ENCODE measurements at regions not wholly inside any gene's neighbourhood (a gene's known extent, or its start where the extent isn't known, plus 50 kb on each side); places are given as distances from the start of the nearest gene placed in this dataset.

DNA sequence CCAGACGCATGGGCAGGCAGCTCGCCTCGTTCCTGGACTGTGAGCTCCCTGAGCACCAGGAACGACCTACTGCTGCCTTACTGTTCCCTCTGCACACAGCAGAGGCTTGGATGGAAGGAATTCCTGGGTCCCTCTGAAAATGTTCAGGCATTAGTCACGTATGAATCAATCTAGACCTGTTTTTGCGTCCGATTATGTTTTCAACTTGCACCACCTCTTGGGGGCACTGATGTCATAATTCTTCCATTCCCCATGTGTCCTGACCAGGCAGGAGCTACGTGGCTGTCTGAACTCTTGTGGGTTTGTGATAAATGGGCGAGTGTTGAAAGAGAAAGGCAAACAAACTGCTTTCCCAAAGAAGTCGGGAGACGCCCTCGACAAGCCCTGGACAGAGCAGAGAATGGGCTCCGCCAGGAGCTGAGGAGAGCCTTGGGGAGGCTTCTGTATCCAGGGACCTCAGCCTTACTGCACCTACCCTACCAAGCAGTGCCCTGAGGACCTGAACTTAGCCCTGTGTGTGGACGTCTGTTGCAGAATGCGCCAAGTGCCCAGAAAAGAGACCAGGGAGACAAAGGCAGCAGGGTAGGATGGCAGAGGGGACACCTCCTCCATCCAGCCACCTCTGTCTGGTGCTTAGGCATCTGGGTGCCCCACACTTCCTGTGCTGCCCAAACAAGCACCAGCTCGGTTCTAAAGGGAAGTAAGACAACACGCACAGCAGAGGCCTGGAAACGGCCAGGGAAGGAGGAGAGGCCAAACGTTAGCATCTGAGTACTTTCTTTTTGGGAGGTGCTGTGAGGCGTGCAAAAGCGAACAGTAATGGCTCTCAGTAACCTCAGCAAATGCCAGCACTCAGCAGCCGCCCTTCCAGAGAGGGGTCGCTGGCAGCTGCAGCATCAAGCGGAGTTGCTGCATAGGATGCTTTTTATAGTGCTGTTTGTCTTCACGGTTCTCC, 124.2 kb downstream of the LY86 start:
- H3K27me3 ChIP-seq (ENCODE audit: insufficient read depth) = no peaks in the 10 kb centered on the region
- H4K20me1 ChIP-seq (ENCODE audit: insufficient read depth) = no peaks in the 10 kb centered on the region
- TF ChIP-seq EP300 (IDR thresholded peaks at IDR 0.05; ENCODE audit: borderline replicate concordance in 1 of 2, low read depth in 1 of 2, low read length in 1 of 2) = no peak
- TF ChIP-seq, protein P1, sequence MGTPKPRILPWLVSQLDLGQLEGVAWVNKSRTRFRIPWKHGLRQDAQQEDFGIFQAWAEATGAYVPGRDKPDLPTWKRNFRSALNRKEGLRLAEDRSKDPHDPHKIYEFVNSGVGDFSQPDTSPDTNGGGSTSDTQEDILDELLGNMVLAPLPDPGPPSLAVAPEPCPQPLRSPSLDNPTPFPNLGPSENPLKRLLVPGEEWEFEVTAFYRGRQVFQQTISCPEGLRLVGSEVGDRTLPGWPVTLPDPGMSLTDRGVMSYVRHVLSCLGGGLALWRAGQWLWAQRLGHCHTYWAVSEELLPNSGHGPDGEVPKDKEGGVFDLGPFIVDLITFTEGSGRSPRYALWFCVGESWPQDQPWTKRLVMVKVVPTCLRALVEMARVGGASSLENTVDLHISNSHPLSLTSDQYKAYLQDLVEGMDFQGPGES (IDR thresholded peaks at IDR 0.05; ENCODE audit: low read depth, low read length) = no peak
- no peak for TF ChIP-seq EZH2phosphoT487 (IDR thresholded peaks at IDR 0.05; ENCODE audit: borderline replicate concordance, low read depth)
- TF ChIP-seq GATA2 (CRISPR knock-in tag; IDR thresholded peaks at IDR 0.05) = no peak
- TF ChIP-seq TCF12 (IDR thresholded peaks at IDR 0.05) = no peak
- no peak for TF ChIP-seq GABPA (IDR thresholded peaks at IDR 0.05; ENCODE audit: low read depth)
- no peak for TF ChIP-seq MXI1 (IDR thresholded peaks at IDR 0.05; ENCODE audit: low read depth, low read length)
- TF ChIP-seq, protein P2, sequence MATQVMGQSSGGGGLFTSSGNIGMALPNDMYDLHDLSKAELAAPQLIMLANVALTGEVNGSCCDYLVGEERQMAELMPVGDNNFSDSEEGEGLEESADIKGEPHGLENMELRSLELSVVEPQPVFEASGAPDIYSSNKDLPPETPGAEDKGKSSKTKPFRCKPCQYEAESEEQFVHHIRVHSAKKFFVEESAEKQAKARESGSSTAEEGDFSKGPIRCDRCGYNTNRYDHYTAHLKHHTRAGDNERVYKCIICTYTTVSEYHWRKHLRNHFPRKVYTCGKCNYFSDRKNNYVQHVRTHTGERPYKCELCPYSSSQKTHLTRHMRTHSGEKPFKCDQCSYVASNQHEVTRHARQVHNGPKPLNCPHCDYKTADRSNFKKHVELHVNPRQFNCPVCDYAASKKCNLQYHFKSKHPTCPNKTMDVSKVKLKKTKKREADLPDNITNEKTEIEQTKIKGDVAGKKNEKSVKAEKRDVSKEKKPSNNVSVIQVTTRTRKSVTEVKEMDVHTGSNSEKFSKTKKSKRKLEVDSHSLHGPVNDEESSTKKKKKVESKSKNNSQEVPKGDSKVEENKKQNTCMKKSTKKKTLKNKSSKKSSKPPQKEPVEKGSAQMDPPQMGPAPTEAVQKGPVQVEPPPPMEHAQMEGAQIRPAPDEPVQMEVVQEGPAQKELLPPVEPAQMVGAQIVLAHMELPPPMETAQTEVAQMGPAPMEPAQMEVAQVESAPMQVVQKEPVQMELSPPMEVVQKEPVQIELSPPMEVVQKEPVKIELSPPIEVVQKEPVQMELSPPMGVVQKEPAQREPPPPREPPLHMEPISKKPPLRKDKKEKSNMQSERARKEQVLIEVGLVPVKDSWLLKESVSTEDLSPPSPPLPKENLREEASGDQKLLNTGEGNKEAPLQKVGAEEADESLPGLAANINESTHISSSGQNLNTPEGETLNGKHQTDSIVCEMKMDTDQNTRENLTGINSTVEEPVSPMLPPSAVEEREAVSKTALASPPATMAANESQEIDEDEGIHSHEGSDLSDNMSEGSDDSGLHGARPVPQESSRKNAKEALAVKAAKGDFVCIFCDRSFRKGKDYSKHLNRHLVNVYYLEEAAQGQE (IDR thresholded peaks at IDR 0.05; ENCODE audit: low read depth, low read length) = no peak
- TF ChIP-seq, protein P3, sequence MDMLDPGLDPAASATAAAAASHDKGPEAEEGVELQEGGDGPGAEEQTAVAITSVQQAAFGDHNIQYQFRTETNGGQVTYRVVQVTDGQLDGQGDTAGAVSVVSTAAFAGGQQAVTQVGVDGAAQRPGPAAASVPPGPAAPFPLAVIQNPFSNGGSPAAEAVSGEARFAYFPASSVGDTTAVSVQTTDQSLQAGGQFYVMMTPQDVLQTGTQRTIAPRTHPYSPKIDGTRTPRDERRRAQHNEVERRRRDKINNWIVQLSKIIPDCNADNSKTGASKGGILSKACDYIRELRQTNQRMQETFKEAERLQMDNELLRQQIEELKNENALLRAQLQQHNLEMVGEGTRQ (IDR thresholded peaks at IDR 0.05; ENCODE audit: borderline replicate concordance, low read depth, low read length) = no peak
- TF ChIP-seq, protein P4, sequence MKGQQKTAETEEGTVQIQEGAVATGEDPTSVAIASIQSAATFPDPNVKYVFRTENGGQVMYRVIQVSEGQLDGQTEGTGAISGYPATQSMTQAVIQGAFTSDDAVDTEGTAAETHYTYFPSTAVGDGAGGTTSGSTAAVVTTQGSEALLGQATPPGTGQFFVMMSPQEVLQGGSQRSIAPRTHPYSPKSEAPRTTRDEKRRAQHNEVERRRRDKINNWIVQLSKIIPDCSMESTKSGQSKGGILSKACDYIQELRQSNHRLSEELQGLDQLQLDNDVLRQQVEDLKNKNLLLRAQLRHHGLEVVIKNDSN (IDR thresholded peaks at IDR 0.05; ENCODE audit: borderline replicate concordance, low read depth) = no peak
- TF ChIP-seq SMC3 (IDR thresholded peaks at IDR 0.05; ENCODE audit: low read depth, low read length) = no peak
- no peak for TF ChIP-seq MEF2A (IDR thresholded peaks at IDR 0.05; ENCODE audit: borderline replicate concordance, low read depth)
- no peak for TF ChIP-seq FOXJ3 (CRISPR knock-in tag; IDR thresholded peaks at IDR 0.05)
- no peak for TF ChIP-seq RFX5 (IDR thresholded peaks at IDR 0.05; ENCODE audit: low read length)
- TF ChIP-seq FOXM1 (IDR thresholded peaks at IDR 0.05; ENCODE audit: low read depth) = no peak
- no peaks in the 10 kb centered on the region for H3K36me3 ChIP-seq (replicated peaks in 1 of 2; ENCODE audit: control insufficient read depth in 1 of 2, insufficient read depth in 2 of 2, low read length in 1 of 2)
- no peak overlapping the region for H3K9ac ChIP-seq
- ChIA-PET CTCF (interaction anchor here (1.2 kb wide), 1 partner anchor 12 kb away, joined by 3 read pairs; no protein-coding TSS in a partner anchor), POLR2A (no interaction called here)
- WGBS (ENCODE audit: low lambda C conversion rate) = 56% methylated on average over 22 of the region's 25 CpGs
- H3K27ac ChIP-seq (ENCODE audit: low read depth in 2 of 2, low read length in 1 of 2) = no peak overlapping the region
- DNase-seq = no peak
- H3K9me3 ChIP-seq = no peaks in the 10 kb centered on the region
- no peaks in the 10 kb centered on the region; a peak in 1 of 4 replicates for H3K4me1 ChIP-seq (ENCODE audit: control insufficient read depth in 1 of 2, insufficient read depth in 2 of 2, low read depth in 1 of 2, low read length in 1 of 2)
- no peaks in the 10 kb centered on the region for H3K9me2 ChIP-seq
- no peak overlapping the region for H3K4me3 ChIP-seq (ENCODE audit: low read depth in 2 of 2, low read length in 1 of 2)
- no peak overlapping the region for H3K4me2 ChIP-seq
- H2AFZ ChIP-seq (ENCODE audit: low read depth) = no peak overlapping the region
- no peaks in the 10 kb centered on the region for H3F3A ChIP-seq (replicated peaks; ENCODE audit: insufficient read depth)
- H3K79me2 ChIP-seq (ENCODE audit: insufficient read depth) = no peaks in the 10 kb centered on the region

All from SK-N-SH (cell line).